Parathyroid adenoma (tissue), 2 donors: ENCODE measurements at regions not wholly inside any gene's neighbourhood (a gene's known extent, or its start where the extent isn't known, plus 50 kb on each side); places are given as distances from the start of the nearest gene placed in this dataset.
"Not testable (repeated sequence)": the region's sequence is repeated elsewhere in the genome, so short reads cannot be mapped to it uniquely, and the experiment has no call there.

Experiments
- H2AFZ ChIP-seq: fragments of 300-600 bp; sonication (generic); one replicate; pipeline ENCODE4 v1.7.0; 2017; ENCODE audit warnings: antibody characterized with exemption, mild to moderate bottlenecking
- H3K27ac ChIP-seq: fragments of 300-600 bp; sonication (generic); one replicate; pipeline ENCODE4 v1.7.0; 2017
- H3K27me3 ChIP-seq: fragments of 300-600 bp; sonication (generic); one replicate; pipeline ENCODE4 v1.7.0; 2017; ENCODE audit warnings: low read length; ENCODE audit not compliant: control insufficient read depth, insufficient read depth
- H3K36me3 ChIP-seq: fragments of 300-600 bp; sonication (generic); one replicate; pipeline ENCODE4 v1.7.0; 2017; ENCODE audit warnings: low read length; ENCODE audit not compliant: control insufficient read depth, insufficient read depth
- H3K4me1 ChIP-seq: fragments of 300-600 bp; sonication (generic); one replicate; pipeline ENCODE4 v1.7.0; 2017; ENCODE audit warnings: control low read depth
- H3K4me2 ChIP-seq: fragments of 300-600 bp; sonication (generic); one replicate; pipeline ENCODE4 v1.7.0; 2017; ENCODE audit warnings: low read length
- H3K4me3 ChIP-seq: fragments of 300-600 bp; sonication (generic); one replicate; pipeline ENCODE4 v1.7.0; 2017; ENCODE audit warnings: low read depth, low read length
- H3K79me2 ChIP-seq: fragments of 300-600 bp; sonication (generic); one replicate; pipeline ENCODE4 v1.7.0; 2017; ENCODE audit warnings: control low read depth
- H3K9ac ChIP-seq: fragments of 300-600 bp; sonication (generic); one replicate; pipeline ENCODE4 v1.7.0; 2017; ENCODE audit warnings: mild to moderate bottlenecking
- H3K9me3 ChIP-seq: fragments of 300-600 bp; sonication (generic); one replicate; pipeline ENCODE4 v1.7.0; 2017; ENCODE audit warnings: low read length; ENCODE audit not compliant: control insufficient read depth
- CTCF ChIP-seq: fragments of 300-600 bp; sonication (generic); IDR thresholded peaks from one replicate; pipeline ENCODE4 v1.7.0; 2017; ENCODE audit warnings: antibody characterized with exemption, mild to moderate bottlenecking
- donor health status: primary hyperparathyroidism.

- Histone ChIP-seq H3K9ac (no peak overlapping the region), H3K4me3 (no peak overlapping the region), H3K79me2 (no peaks in the 10 kb centered on the region), H2AFZ (no peak overlapping the region), H3K9me3 (no peaks in the 10 kb centered on the region), H3K27me3 (no peaks in the 10 kb centered on the region), H3K27ac (no peak overlapping the region), H3K36me3 (no peaks in the 10 kb centered on the region), H3K4me1 (no peaks in the 10 kb centered on the region), H3K4me2 (no peak overlapping the region)
- no peak for TF ChIP-seq CTCF
Observed at GRCh38 chr11:98409069-98409468, 611.7 kb upstream of the CNTN5 start.

DNA sequence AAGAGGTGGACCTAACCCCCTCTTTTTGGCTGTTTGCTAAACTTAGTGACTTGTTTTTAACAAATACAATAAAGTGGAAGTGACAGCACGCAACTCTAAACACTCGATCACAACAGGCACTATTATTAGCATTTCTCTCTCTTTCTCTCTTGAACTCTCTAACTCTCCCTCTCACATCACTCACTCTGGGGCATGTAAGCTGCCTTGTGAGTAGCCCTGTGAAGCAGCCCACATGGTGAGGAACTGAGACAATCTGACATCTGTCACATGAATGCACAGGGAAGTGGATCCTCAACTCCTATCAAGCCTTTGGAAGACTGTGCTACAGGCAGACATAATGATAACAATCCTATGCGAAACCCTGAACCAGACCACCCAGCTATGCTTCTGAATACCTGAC, 609.0 kb upstream of the CNTN5 start:
- H3K9ac ChIP-seq = no peak overlapping the region
- H3K27ac ChIP-seq = no peak overlapping the region
- no peaks in the 10 kb centered on the region for H3K4me1 ChIP-seq
- H3K36me3 ChIP-seq = no peaks in the 10 kb centered on the region
- H3K9me3 ChIP-seq = no peaks in the 10 kb centered on the region
- H3K4me3 ChIP-seq = no peak overlapping the region
- H3K79me2 ChIP-seq = no peaks in the 10 kb centered on the region
- no peak for TF ChIP-seq CTCF
- H3K4me2 ChIP-seq = no peak overlapping the region
- no peak overlapping the region for H2AFZ ChIP-seq
- no peaks in the 10 kb centered on the region for H3K27me3 ChIP-seq

DNA sequence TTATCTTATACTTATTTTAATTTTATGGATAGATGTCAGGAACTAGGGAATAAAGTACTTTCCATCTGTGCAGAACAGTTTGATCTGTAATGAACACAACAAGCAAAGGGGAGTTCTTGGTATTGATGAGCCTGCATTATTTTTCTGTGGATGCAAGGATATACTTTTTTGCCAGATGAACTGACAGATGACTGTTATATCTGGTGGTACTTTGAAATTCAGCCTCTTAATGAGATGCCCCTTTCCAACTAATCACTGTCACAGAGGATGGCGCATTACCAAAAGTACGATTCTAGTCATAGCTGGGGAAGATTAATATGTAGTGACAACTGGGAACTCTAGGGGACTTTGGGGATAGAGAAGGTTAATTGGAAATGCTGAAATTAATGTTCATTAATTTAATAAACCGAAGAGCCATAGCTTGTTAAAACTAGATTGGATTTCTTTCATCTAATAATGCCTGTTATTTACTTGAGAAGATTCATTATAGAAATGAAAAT, 603.4 kb upstream of the CNTN5 start:
- no peak for TF ChIP-seq CTCF

DNA sequence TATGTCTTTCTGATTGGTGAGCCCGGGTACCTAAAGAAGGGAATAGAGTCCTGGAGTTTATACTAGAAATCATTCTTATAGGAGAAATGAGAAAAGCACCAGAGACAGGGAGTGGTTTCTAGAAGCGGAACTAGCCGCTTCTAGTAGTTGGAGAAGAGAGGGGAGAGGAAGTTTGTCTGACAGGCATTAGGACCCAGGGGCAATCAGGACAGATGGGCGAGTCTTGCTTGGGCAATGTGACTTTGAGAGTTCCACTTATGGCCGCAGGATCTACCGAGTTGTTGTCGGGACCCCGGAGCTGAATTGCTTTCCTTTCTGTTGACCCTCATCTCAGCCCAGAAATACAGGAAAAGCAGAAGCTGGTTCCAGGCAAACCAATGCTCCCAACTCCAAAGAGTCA, 596.8 kb upstream of the CNTN5 start:
- Histone ChIP-seq H3K4me3 (no peak overlapping the region), H3K4me2 (no peak overlapping the region)

More for the DNA sequence above, 603.4 kb upstream of the CNTN5 start:
- Histone ChIP-seq H3K79me2 (no peaks in the 10 kb centered on the region), H2AFZ (no peak overlapping the region), H3K9ac (no peak overlapping the region), H3K4me3 (no peak overlapping the region), H3K9me3 (no peaks in the 10 kb centered on the region), H3K4me2 (no peak overlapping the region), H3K4me1 (no peaks in the 10 kb centered on the region), H3K36me3 (no peaks in the 10 kb centered on the region), H3K27ac (no peak overlapping the region), H3K27me3 (no peaks in the 10 kb centered on the region)

GRCh38 chr11:98424773-98425172, 596.0 kb upstream of the CNTN5 start:
- not testable (repeated sequence) for H2AFZ ChIP-seq, H3K9ac ChIP-seq, H3K9me3 ChIP-seq, H3K4me3 ChIP-seq, H3K4me1 ChIP-seq, H3K27ac ChIP-seq, H3K79me2 ChIP-seq, H3K36me3 ChIP-seq, H3K27me3 ChIP-seq, H3K4me2 ChIP-seq

More for the DNA sequence above, 596.8 kb upstream of the CNTN5 start:
- Histone ChIP-seq H3K4me1 (no peaks in the 10 kb centered on the region), H3K79me2 (no peaks in the 10 kb centered on the region), H3K27me3 (no peaks in the 10 kb centered on the region), H3K9ac (no peak overlapping the region), H2AFZ (no peak overlapping the region), H3K36me3 (no peaks in the 10 kb centered on the region), H3K27ac (no peak overlapping the region), H3K9me3 (no peaks in the 10 kb centered on the region)
- no peak for TF ChIP-seq CTCF
